GM18502 (cell line): ENCODE measurements at regions not wholly inside any gene's neighbourhood (a gene's known extent, or its start where the extent isn't known, plus 50 kb on each side); places are given as distances from the start of the nearest gene placed in this dataset.
"Not testable (repeated sequence)": the region's sequence is repeated elsewhere in the genome, so short reads cannot be mapped to it uniquely, and the experiment has no call there.

Experiments
- ATAC-seq: cut with Tn5 transposase; IDR thresholded peaks from one replicate; pipeline ENCODE4 v1.9.1; 2021; ENCODE audit warnings: mild to moderate bottlenecking; ENCODE audit not compliant: unreplicated experiment, poor library complexity

DNA sequence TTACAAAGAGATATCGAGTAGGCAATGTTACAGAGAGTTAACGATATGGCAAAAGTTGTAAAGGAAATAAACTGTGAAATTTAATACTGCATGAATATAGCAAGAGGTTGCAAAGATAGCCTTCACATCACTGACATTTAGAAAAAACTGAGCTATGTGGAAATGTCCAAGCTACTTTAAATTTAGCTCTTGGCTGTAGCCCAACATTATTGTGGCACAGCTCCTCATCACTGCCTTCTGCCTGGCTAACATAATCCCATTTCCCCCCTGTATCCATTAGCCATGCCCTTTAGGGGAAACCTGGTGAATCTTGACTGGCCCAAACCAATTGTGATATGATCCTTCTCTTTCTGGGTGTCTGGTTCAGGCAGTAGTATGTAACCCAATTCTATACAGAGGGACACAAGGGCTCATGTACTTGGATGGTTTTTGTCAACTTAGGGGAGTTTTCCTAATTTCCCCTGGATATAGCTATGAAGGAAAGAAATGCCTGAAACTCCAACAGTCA, 115.4 kb downstream of the PFDN4 start:
- no peak for ATAC-seq

DNA sequence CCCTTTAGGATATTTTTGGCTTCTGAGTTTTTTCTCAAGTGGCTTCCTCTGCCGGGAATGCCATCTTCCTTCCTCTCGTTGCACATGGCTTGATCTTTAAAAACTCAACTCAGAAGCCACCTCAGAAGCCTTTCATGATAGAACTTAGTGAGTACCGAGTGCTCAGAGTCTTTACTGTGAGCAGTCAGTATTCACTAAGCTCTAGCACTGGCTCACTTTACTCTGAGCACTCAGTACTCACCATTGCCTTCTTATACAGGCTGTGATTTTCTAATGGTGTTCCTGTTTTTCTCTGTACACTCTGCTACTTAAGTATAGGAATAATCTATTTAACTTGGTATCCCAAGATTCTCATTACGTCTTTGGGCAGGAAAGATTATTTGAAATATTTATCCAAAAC, 116.2 kb downstream of the PFDN4 start:
- ATAC-seq = no peak

DNA sequence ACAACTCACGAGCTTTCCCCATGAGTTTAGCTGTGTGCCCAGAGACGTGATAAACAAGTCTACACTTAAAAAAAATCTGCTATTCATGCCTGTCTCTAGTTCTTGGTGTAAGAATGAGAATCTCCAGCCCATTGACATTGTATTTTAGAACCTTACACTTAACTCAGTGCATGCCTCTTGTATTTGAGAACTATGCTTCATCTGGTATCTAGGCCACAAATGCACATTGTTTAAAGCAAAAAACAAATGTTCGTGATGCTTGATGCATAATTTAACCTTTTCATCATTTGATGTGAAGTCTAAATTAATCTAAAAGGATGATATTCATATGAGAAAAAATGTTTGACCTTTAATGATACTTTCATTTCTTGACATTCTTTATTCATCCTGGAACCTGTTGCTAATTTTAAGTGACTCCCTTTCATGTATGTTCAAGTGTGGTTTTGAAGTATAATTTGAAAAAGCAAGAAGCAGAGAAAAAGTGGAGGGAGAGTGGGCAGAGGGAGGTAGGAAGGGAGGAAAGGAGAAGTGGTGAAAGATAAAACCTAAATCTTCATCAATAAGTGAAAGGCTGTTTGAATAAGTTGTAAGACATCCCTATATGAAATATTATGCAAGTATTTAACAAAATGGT, 116.9 kb downstream of the PFDN4 start:
- no peak for ATAC-seq

DNA sequence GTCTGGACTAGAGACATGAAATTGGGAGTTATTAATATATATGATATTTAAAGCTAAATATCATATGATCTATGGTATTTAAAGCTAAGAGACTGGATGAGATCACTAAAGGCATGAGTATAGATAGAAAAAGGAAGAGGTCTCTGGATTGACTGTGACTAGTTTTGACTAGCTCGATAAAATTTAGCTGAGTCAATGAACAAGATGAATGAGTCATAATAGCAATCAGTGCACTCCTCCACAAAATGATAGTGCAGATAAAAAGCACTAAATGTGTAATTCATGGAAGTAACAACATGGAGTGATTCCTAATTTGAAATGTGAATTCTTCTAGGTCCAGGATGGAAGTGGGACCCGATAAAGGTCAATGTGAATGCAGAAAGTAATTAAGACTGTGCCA, 127.4 kb downstream of the PFDN4 start:
- no peak for ATAC-seq

DNA sequence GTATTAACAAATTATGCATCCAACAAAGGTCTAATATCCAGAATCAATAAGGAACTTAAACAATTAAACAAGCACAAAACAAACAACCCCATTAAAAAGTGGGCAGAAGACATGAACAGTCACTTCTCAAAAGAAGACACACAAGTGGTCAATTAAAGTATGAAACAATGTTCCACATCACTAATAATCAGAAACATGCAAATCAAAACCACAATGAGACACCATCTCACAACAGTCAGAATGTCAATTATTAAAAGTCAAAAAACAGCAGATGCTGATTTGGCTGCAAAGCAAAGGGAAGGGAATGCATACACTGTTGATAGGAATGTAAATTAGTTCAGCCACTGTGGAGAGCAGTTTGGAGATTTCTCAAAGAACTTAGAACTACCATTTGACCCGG, 129.3 kb downstream of the PFDN4 start:
- ATAC-seq = no peak

DNA sequence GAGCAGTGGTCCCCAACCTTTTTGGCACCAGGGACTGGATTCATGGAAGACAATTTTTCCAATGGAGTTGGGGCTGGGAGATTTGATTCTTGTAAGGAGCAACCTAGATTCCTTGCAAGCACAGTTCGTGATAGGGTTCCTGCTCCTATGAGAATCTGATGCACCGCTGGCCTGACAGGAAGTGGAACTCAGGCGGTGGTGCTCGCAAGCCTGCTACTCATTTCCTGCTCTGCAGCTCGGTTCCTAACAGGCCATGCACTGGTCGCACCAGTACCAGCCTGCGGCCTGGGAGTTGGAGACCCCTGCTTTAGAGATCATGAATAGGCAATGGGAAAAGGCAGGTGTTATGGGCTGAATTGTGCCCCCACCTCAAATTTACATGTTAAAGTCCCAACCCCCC, 131.2 kb downstream of the PFDN4 start:
- no peak for ATAC-seq

DNA sequence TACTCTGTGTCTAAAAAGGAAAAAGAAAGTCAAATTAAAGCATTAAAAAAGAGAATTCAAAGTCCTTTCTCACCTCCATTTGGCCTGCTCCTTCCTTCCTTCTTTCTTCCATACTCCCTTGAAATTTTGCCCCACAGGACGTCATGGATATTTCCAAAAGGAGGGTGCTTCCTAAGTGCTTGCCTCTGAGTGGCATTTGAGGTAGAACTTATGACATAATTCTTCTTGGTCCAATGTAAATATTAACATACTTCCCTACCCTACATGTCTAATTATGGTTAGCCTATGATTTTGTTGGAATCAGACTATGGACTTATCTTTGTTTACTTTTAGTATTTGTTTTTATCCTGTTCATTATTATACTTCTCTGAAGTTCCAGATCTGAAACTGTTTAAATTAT, 132.3 kb downstream of the PFDN4 start:
- no peak for ATAC-seq

DNA sequence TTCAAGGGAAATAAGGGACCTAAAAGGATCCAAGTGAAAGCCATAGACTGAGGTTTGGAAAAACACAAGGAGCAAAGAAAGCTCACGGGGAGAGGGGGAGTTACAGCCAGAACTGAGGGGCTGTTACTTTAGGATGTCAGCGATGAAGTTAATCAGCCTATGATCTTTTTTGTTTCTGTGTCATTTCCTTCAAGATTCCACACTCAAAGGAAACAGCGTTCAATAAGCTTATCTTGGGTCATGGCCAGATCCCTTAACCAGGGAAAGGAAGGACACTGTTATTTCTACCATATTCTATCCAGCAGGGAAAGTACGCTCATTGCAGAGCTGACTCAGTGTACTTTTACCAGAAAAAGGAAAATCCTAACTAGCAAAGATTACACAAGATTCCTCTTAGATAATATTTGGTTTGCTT, 132.8 kb downstream of the PFDN4 start:
- no peak for ATAC-seq

DNA sequence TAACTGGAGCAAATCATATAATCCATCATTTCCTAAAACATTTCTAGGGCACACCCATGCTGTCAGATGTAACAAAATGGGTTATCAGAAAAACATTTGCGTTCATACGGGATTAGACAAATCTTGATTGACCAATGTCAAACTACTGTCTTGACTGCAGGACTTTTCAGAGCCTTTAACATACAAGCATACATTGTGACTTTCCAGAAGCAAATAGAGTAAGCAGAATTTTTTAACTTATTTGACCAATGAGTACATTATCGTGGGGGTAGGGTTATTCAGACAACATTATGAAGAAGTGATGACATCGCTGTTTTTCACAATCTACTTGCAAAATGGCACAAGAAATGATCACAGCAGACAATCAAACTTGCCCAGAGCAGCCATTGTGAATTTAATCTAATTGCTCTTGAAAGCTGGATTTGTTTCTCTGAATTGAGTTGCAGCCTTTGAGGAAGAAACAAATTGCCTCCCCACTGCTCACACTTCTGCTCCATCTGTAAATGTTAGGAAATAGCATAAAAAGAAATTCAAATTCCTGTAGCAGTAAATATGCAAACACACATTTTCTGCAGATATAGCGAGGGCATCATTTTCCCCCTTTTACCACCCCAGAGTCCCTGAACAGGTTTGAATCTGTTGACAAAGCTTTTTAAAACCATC, 133.0 kb upstream of the DOK5 start:
- no peak for ATAC-seq

DNA sequence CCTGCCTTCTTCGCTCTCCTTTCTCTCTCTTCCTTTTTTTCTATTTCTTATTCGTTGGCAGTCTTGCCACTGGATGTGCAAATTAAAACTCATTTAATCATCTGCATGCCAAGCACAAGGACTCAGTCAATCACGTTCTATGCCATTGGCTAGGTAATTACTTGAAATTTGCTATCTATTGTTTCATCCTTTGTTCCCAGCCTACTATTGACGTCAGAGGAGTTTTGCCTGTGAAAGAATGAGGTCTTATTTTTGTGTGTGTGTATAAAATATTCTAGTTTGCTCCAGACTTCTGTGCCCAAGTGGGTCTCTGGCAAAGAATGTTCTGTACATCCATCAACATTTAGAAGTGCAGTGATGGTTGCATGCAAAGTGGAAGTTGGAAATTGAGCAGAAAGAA, 132.3 kb upstream of the DOK5 start:
- no peak for ATAC-seq

DNA sequence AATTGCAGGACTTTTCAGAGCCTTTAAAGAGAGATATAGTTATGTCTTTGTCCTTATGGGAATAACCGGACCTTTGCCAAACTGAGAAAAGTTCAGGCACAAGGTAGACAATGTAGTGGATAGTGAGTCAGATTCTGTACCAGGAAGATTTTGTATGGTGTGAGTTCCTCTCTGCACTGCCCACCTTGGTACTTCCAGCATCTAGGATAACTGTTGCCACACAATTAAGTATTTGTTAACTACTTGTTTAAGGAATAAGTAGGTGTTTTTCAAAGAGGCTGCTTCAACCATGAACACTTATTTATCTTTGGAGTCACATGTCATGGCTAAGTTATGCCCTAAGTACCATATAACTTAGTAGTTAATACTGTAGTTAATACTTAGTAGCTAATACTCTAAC, 131.8 kb upstream of the DOK5 start:
- ATAC-seq = no peak

DNA sequence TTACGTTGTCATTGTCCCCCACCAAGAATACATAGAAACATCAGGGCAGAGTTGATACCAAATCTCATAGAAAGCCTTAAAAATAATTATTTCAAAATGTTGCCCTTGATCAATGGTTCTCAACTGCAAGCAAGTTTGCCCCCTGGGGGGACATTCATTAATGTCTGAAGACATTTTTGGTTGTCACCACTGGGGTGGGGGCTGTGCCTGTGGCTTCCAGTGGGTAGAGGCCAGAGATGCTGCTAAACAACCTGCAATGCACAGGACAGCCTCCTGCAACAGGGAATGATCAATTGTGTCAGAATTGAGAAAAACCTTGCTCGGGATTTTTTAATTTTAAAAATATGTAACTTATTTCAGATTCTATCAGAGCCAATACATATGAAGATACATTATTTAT, 130.6 kb upstream of the DOK5 start:
- ATAC-seq = no peak

DNA sequence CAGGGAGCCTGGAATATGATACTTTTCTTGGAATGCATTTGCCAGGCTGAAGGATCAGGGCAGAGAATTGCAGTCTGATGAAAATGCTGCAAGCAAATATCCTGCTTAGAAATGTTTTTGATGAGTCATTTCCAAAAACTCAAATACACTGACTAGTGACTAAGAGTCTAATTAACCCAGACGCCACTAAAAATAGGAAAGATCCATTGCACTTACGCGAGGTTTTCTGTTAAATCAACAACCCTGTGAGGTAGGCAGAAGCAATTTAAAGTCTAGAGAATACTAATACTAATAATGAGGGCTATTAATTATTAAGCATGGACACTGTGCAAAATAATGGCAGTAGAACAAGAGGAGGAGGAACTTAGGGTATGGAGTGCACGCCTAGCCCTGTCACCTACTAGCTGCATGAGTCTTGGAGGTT, 130.1 kb upstream of the DOK5 start:
- ATAC-seq = peak; percentile 60

DNA sequence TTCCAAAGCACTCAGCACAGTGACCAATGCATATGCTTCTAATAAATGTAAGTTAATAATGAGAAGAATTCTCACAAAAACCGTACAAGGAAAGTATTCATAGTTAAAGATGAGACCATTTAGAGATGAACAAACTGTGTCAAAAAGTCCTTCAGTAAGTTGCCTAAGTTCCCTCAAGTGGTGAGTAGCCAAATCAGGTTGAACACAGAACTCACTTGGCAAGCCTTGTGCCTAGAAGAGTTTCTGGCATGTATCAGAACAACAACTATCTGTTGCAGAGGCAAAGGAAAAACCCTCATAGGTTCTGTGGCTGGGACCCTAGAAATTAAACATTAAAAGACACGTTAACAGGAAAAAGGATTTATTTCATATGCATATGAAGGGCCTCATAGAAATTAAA, 129.6 kb upstream of the DOK5 start:
- peak; percentile 7 for ATAC-seq

DNA sequence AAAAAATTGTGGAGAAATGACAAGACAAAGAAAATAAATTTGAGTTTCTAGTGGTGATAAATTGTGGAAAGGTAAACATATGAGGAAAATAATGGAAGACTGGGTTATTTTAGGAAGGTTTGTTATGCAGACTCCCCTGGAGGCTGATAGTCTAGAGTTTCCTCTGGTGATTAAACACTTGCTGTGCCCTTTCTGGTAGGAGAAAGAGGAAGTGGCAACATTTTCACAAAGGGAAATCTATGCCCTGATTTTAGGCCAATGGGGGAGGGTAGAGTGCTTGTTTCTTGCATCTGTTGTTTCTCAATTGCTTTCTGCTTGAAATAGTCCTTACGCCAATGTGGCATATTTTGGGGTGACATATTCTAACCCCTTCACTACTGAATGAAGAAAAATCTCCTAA, 129.1 kb upstream of the DOK5 start:
- no peak for ATAC-seq

DNA sequence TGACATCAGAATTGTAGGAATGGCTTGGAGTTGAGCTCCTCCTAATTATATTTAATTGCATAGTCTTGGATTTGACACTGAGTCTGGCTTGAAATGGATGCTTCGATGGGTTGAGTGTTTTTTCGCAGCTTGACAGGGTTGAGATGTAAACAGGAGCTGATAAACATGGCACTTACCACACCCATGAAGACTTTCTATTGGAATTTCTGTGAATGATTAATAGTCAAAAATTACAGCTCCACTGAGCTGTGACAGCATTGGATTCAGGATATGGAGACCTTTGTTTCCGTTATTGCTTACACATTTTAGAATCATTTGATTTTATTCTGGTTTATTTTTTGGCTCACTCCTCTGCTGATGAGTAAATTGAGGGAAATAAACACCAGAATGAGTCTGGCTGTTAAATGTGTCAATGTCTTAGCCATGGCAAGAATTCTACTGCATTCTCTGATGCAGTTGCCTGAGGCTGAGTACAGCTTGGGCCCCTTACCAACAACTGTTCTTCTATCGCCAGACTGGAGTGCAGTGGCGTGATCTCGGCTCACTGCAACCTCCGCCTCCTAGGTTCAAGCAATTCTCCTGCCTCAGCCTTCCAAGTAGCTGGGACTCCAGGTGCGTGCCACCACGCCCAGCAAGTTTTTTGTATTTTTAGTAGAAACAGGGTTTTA, 128.1 kb upstream of the DOK5 start:
- no peak for ATAC-seq

DNA sequence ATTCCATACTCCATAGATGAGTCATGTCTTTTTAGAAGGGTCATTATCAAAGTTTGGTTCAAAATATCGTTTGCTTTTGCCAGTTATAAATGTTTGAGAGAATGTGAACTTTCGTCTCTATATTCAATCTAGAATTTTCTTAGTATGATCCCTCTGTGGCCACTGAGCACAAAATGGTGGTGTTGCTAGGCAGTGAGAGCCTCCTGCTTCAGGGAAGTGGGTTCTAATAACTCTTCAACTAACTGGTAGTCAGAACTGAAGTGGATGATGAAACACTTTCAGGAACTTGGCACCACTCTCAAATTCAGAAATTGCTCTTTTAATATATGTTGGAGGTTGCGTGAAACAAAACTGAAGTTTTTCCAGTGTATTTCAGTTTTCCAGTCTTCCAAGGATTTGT, 125.0 kb upstream of the DOK5 start:
- no peak for ATAC-seq

DNA sequence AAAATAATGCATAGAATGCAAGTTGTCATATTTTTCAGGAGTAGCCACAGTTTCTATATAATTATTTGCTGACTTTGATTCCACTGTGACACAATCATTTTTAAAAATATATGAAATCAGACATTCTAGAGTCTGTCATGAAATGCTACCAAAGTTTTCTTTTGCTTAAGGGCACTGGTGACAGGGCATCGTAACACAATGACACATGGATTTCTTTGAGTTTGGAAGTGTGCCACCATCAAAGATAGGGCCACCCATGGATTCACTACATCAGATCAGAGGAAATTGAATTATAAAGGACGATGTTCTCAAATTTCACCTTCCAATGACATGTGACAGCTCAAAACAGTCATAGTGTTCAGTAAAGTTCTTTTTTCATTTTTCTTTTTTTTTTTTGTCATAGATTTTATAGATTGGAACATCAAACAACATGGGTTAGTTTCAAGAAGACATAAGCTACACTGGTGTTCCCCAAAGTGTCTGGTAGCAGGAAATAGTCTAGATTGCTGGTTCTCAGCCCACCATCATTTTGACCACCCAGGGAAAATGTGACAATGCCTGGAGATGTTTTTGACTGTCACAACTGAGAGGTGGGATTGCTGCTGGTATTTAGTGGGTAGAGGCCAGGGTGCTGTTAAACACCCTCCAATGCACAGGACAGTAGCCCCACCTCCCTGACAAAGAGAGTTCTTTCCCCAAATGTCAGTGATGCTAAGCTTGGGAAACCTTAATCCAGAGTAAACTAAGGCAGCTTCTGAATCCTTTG, 123.8 kb upstream of the DOK5 start:
- ATAC-seq = no peak

DNA sequence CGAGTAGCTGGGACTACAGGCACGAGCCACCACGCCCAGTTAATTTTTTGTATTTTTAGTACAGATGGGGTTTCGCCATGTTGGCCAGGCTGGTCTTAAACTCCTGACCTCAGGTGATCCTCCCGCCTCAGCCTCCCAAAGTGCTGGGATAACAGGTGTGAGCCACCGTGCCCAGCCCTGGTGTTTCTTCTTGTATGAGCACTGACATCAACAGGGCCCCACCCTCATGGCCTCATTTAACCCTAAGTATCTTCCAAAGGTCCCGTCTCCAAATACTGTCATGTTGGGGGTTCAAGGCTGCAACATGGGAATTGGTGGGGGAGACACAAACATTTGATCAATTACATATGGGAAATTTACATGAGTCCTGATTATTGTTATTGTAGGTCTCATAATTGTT, 122.9 kb upstream of the DOK5 start:
- not testable (repeated sequence) for ATAC-seq

DNA sequence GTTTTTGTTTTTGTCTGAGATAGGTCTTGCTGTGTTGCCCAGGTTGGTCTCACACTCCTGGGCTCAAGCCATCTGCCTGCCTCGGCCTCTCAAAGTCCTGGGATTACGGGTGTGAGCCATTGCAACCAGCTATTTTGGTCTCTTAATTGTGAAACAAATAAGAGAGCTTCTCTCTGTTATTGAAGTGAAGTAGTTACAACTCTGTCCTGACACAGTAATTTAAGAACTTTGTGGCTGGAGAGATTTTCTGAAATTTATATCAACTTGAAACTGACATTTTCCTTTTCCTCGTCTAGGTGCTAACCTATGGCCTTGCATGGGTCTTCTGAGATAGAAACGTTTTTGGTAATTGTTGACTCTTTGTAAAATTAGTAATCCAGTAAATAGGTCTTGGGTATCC, 122.1 kb upstream of the DOK5 start:
- ATAC-seq = no peak
